ENCODE measurements at regions not wholly inside any gene's neighbourhood (a gene's known extent, or its start where the extent isn't known, plus 50 kb on each side); places are given as distances from the start of the nearest gene placed in this dataset.
A peak's percentile ranks its signal among the peaks of the same experiment; 100 is the strongest.
"Not testable (repeated sequence)": the region's sequence is repeated elsewhere in the genome, so short reads cannot be mapped to it uniquely, and the experiment has no call there.

GRCh38 chr1:221988829-221989228, 246.9 kb upstream of the DUSP10 start:
- DNase-seq, result no peak

- no peak for DNase-seq
Measured at GRCh38 chr1:221987860-221988520, 246.1 kb upstream of the DUSP10 start.

GRCh38 chr1:221983444-221983843, 241.6 kb upstream of the DUSP10 start:
- no peak for DNase-seq

- DNase-seq, result no peak
Measured at GRCh38 chr1:221981461-221981860, 239.6 kb upstream of the DUSP10 start.

GRCh38 chr1:221979444-221980032, 237.6 kb upstream of the DUSP10 start:
- no peak for DNase-seq

- not testable (repeated sequence) for DNase-seq
Measured at GRCh38 chr1:221978631-221979334, 236.9 kb upstream of the DUSP10 start.

- not testable (repeated sequence) for DNase-seq
Measured at GRCh38 chr1:221973787-221974186, 231.9 kb upstream of the DUSP10 start.

- no peak for DNase-seq
Measured at GRCh38 chr1:221972276-221973235, 230.7 kb upstream of the DUSP10 start.

GRCh38 chr1:221971035-221971434, 229.1 kb upstream of the DUSP10 start:
- not testable (repeated sequence) for DNase-seq

GRCh38 chr1:221969298-221969858, 227.5 kb upstream of the DUSP10 start:
- not testable (repeated sequence) for DNase-seq

GRCh38 chr1:221967538-221967937, 225.6 kb upstream of the DUSP10 start:
- DNase-seq, result not testable (repeated sequence)

GRCh38 chr1:221966888-221967287, 225.0 kb upstream of the DUSP10 start:
- not testable (repeated sequence) for DNase-seq

GRCh38 chr1:221965891-221966290, 224.0 kb upstream of the DUSP10 start:
- DNase-seq, result not testable (repeated sequence)

- no peak for DNase-seq
Measured at GRCh38 chr1:221965252-221965651, 223.4 kb upstream of the DUSP10 start.

- no peak for DNase-seq
Measured at GRCh38 chr1:221963742-221964141, 221.9 kb upstream of the DUSP10 start.

- DNase-seq, result no peak
Measured at GRCh38 chr1:221962385-221962784, 220.5 kb upstream of the DUSP10 start.

GRCh38 chr1:221961532-221962292, 219.8 kb upstream of the DUSP10 start:
- DNase-seq, result peak; percentile 59

- not testable (repeated sequence) for DNase-seq
Measured at GRCh38 chr1:221958161-221958562, 216.3 kb upstream of the DUSP10 start.

- DNase-seq, result not testable (repeated sequence)
Measured at GRCh38 chr1:221957350-221957749, 215.5 kb upstream of the DUSP10 start.

- no peak for DNase-seq
Measured at GRCh38 chr1:221949996-221950395, 208.1 kb upstream of the DUSP10 start.

GRCh38 chr1:221948459-221948858, 206.6 kb upstream of the DUSP10 start:
- DNase-seq, result no peak

- no peak for DNase-seq
Measured at GRCh38 chr1:221947731-221948130, 205.8 kb upstream of the DUSP10 start.

Data from activated CD8-positive, alpha-beta memory T cell treated with anti-CD3 and anti-CD28 coated beads for 24 hours (primary cell).